ENCODE measurements at regions not wholly inside any gene's neighbourhood (a gene's known extent, or its start where the extent isn't known, plus 50 kb on each side); places are given as distances from the start of the nearest gene placed in this dataset.
"Not testable (repeated sequence)": the region's sequence is repeated elsewhere in the genome, so short reads cannot be mapped to it uniquely, and the experiment has no call there.

GRCh38 chr1:182331387-182331786, 60.2 kb downstream of the GLUL start:
- Histone ChIP-seq H3K27me3 (replicated peaks; ENCODE audit: insufficient read depth) (no peaks in the 10 kb centered on the region), H3K4me1 (ENCODE audit: control insufficient read depth in 1 of 2, low read depth in 2 of 2) (no peaks in the 10 kb centered on the region), H3K9me3 (no peaks in the 10 kb centered on the region), H3K27ac (no peak overlapping the region), H3K4me3 (no peak overlapping the region), H3K36me3 (no peaks in the 10 kb centered on the region)
- ATAC-seq (ENCODE audit: insufficient number of reproducible peaks, low FRiP score, low read depth), result no peak
- DNase-seq (ENCODE audit: low spot score), result no peak
- no peak for TF ChIP-seq CTCF (IDR thresholded peaks at IDR 0.05)

- no peak for ATAC-seq (ENCODE audit: insufficient number of reproducible peaks, low FRiP score, low read depth)
- Histone ChIP-seq H3K27me3 (replicated peaks; ENCODE audit: insufficient read depth) (no peaks in the 10 kb centered on the region), H3K9me3 (no peaks in the 10 kb centered on the region), H3K4me3 (no peak overlapping the region), H3K4me1 (ENCODE audit: control insufficient read depth in 1 of 2, low read depth in 2 of 2) (no peaks in the 10 kb centered on the region), H3K36me3 (no peaks in the 10 kb centered on the region), H3K27ac (no peak overlapping the region)
- no peak for DNase-seq (ENCODE audit: low spot score)
- TF ChIP-seq CTCF (IDR thresholded peaks at IDR 0.05), result no peak
Observed at GRCh38 chr1:182330303-182330702, 61.3 kb downstream of the GLUL start.

- ATAC-seq (ENCODE audit: insufficient number of reproducible peaks, low FRiP score, low read depth) (no peak), DNase-seq (ENCODE audit: low spot score) (no peak)
- H3K4me1 ChIP-seq (ENCODE audit: control insufficient read depth in 1 of 2, low read depth in 2 of 2), result no peaks in the 10 kb centered on the region
- H3K27me3 ChIP-seq (replicated peaks; ENCODE audit: insufficient read depth), result no peaks in the 10 kb centered on the region
- H3K4me3 ChIP-seq, result no peak overlapping the region
- H3K27ac ChIP-seq, result no peak overlapping the region
- no peak for TF ChIP-seq CTCF (IDR thresholded peaks at IDR 0.05)
- H3K9me3 ChIP-seq, result no peaks in the 10 kb centered on the region
- H3K36me3 ChIP-seq, result no peaks in the 10 kb centered on the region
Observed at GRCh38 chr1:182329471-182329870, 62.1 kb downstream of the GLUL start.

- no peaks in the 10 kb centered on the region for H3K36me3 ChIP-seq
- no peak overlapping the region for H3K27ac ChIP-seq
- DNase-seq (ENCODE audit: low spot score), result no peak
- no peak for TF ChIP-seq CTCF (IDR thresholded peaks at IDR 0.05)
- no peaks in the 10 kb centered on the region for H3K27me3 ChIP-seq (replicated peaks; ENCODE audit: insufficient read depth)
- no peak overlapping the region for H3K4me3 ChIP-seq
- H3K9me3 ChIP-seq, result no peaks in the 10 kb centered on the region
- H3K4me1 ChIP-seq (ENCODE audit: control insufficient read depth in 1 of 2, low read depth in 2 of 2), result no peaks in the 10 kb centered on the region
- ATAC-seq (ENCODE audit: insufficient number of reproducible peaks, low FRiP score, low read depth), result no peak
Observed at GRCh38 chr1:182328591-182328990, 63.0 kb downstream of the GLUL start.

GRCh38 chr1:182325339-182325738, 66.3 kb downstream of the GLUL start:
- DNase-seq (ENCODE audit: low spot score) (no peak), ATAC-seq (ENCODE audit: insufficient number of reproducible peaks, low FRiP score, low read depth) (no peak)
- no peak for TF ChIP-seq CTCF (IDR thresholded peaks at IDR 0.05)
- no peak overlapping the region for H3K4me3 ChIP-seq
- H3K27me3 ChIP-seq (replicated peaks; ENCODE audit: insufficient read depth), result no peaks in the 10 kb centered on the region
- no peaks in the 10 kb centered on the region for H3K36me3 ChIP-seq
- no peaks in the 10 kb centered on the region for H3K4me1 ChIP-seq (ENCODE audit: control insufficient read depth in 1 of 2, low read depth in 2 of 2)
- H3K27ac ChIP-seq, result no peak overlapping the region
- no peaks in the 10 kb centered on the region for H3K9me3 ChIP-seq

GRCh38 chr1:182321532-182321931, 70.1 kb downstream of the GLUL start:
- H3K9me3 ChIP-seq; ATAC-seq (ENCODE audit: insufficient number of reproducible peaks, low FRiP score, low read depth); H3K27ac ChIP-seq; H3K27me3 ChIP-seq (replicated peaks; ENCODE audit: insufficient read depth); H3K4me3 ChIP-seq; H3K36me3 ChIP-seq; DNase-seq (ENCODE audit: low spot score): not testable (repeated sequence)
- peaks cover 3 to 18% of the 10 kb centered on the region in 2 donors for H3K4me1 ChIP-seq (ENCODE audit: control insufficient read depth in 1 of 2, low read depth in 2 of 2)
